ENCODE measurements at regions not wholly inside any gene's neighbourhood (a gene's known extent, or its start where the extent isn't known, plus 50 kb on each side); places are given as distances from the start of the nearest gene placed in this dataset.

GRCh38 chr1:106548726-106549125 lies 507.7 kb upstream of the PRMT6 start:
- DNase-seq (ENCODE audit: low read depth in 2 of 2), result no peak

- DNase-seq (ENCODE audit: low read depth in 2 of 2), result no peak
These were observed 502.2 kb upstream of the PRMT6 start for GRCh38 chr1:106554294-106554693.

DNA sequence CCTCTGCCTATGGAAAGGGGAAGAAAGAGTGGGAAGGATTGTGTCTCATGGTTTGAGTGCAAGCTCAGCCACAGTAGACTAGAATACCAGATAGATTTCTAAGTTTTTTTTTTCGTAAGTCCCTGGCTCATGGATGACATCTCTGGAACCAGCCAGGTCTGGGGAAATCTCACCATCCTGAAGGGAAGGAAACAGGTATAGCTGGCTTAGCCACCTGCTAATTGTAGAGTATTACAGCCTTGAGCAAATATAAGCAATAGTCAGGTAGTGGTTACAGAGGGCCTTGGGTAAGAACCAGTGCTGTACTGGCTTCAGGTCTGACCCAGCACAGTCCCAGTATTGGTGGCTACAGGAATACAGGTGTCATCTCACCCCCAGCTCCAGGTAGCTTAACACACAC lies 500.9 kb upstream of the PRMT6 start:
- no peak for DNase-seq (ENCODE audit: low read depth in 2 of 2)

GRCh38 chr1:106564192-106564591 lies 492.3 kb upstream of the PRMT6 start:
- DNase-seq (ENCODE audit: low read depth in 2 of 2), result no peak

- DNase-seq (ENCODE audit: low read depth in 2 of 2), result no peak
These were observed 488.1 kb upstream of the PRMT6 start for GRCh38 chr1:106568201-106568974.

GRCh38 chr1:106571109-106571508 lies 485.4 kb upstream of the PRMT6 start:
- DNase-seq (ENCODE audit: low read depth in 2 of 2), result no peak

- no peak for DNase-seq (ENCODE audit: low read depth in 2 of 2)
These were observed 472.4 kb upstream of the PRMT6 start for GRCh38 chr1:106584107-106584506.

DNA sequence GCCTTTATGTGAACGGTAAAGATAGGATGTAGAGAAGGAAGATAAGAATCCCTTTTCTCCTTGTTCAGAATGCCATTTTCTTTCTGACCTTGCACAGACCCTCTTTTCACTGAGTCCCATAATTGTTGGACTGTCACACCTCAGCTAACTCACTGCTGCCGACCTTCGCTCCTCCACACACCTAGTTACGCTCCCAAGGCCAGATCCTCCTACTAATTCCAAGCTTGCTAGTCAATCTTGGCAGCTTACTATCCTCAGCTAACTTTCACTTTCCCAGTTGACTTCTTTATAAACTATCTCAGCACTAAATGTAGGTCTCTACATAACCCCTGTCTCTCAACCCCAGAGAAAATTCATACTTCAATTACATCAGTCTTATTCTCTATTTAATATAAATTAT lies 471.8 kb upstream of the PRMT6 start:
- DNase-seq (ENCODE audit: low read depth in 2 of 2), result no peak

DNA sequence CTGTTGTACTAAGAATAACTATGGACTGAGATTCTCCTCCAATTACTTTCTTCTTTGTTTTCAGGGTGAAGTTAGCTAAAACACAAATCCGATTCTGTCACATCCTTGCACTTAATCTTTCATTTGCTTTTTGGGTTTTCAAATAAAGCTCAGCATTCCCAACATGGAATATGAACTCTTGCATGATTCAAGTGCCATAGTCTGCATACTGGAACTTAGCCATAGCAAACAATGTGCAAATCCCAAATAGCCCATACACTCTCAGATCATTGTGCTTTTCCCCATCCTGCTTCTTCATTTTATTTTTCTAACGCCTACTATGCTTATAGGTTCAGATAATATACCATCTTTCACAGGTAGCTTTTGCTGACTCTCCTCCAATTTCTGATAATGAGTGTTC lies 455.8 kb upstream of the PRMT6 start:
- no peak for DNase-seq (ENCODE audit: low read depth in 2 of 2)

DNA sequence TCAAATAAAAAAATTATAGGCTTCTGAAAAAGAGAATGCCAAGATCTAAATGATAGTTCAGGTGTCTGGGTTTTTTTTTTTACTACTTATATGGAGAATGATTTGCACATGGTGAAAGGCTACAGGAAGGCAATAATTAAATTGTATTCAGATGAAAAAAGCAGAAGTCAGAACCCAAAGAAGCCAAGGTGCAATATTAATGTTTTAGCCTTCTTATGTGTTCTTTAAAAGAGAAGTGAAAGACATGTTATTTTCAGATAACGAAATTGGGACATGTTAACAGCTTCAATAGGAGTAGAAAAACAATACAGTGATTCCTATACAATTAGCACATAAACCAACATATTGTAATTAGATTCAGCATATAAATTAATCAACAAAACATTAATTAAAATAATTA lies 452.9 kb upstream of the PRMT6 start:
- no peak for DNase-seq (ENCODE audit: low read depth in 2 of 2)

- no peak for DNase-seq (ENCODE audit: low read depth in 2 of 2)
These were observed 447.6 kb upstream of the PRMT6 start for GRCh38 chr1:106608841-106609240.

DNA sequence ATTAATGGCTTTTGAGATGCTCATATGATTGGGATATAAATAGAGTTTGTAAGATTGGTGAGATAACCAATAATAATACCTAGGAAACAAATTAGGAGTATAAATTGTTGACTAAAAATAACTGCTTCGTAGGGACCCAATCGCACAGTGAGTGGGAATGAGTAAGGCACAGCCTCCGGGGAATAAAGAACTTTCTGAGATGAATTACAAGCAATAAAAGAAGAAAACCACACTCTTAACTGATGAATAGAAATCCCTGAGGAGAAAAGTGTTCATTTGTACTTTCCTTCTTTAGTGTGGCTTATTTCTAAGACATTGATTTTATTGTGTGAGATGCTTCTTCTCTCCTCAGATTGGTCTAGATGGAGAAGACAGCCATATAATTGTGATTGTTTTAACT lies 443.4 kb upstream of the PRMT6 start:
- no peak for DNase-seq (ENCODE audit: low read depth in 2 of 2)

- DNase-seq (ENCODE audit: low read depth in 2 of 2), result no peak
These were observed 442.6 kb upstream of the PRMT6 start for GRCh38 chr1:106613861-106614260.

DNA sequence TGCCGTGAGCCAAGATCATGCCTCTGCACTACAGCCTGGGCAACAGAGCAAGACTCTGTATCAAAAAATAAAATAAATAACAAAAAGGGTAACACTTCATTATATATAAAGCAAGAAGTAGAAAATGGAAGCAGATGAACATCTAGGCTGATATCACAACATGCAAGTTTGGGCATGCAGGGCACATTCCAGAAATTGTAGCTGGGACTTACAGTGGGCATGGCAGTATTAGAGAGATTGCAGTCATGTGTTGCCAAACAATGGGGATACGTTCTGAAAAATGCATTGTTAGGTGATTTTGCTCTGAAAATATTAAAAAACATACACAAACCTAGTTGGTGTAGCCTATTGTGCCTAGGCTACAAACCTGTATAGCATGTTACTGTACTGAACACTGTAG lies 441.0 kb upstream of the PRMT6 start:
- no peak for DNase-seq (ENCODE audit: low read depth in 2 of 2)

DNA sequence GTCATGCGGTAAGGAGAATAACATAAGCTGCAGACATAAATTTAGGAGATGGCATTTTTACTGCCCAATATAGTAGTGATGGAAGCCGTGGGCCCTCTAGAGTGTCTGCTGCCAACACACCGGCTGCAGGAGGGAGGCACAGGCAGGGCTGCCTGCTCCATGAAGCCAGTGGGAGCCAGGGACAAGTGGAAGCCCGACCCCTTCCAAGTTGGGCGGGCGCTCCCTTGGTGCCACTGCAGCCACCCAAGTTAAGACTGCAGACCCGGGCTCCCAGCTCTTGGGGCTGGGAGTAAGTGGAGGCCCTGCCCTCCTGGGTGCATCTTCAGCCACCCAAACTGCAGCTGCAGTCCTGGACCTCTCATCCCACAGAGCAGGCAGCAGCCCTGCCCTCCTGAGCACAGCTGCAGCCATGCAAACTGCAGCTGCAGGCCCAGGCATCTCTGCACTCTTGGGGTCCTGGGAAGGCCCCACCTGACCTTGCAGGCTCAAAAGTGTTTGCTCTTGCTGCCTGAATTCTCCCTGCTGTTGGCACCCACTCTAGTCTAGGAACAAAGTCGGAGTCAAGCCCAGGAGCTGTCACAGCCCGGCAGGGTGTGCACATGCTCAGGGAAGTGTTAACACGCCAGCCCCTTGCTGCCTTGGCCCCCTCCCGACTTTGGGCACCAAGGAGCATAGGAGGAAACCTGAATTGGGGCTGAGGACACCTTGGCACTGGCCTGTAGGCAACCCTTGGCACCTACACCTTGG lies 437.2 kb upstream of the PRMT6 start:
- no peak for DNase-seq (ENCODE audit: low read depth in 2 of 2)

- no peak for DNase-seq (ENCODE audit: low read depth in 2 of 2)
These were observed 436.7 kb upstream of the PRMT6 start for GRCh38 chr1:106619827-106620134.

DNA sequence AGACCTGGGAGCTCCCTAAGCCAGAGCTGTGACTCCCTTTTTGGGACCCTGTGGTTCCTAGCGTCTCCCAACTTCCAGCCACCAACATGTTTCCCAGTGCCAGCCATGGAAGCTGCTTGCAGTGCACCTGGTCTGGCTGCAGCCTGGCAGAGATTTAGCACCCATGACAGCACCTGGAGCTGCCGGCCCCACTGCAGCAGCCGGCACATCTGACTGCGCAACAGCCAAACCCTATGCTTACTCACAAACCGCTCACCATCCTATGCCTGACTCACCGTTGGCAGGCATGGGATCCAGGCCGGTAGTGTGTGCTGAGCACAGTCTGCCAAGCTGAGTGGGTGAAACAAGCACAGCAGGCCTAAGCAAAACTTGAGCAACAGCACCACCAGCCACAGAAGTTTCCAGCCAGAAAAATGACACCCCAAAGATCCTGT lies 435.9 kb upstream of the PRMT6 start:
- DNase-seq (ENCODE audit: low read depth in 2 of 2), result no peak

DNA sequence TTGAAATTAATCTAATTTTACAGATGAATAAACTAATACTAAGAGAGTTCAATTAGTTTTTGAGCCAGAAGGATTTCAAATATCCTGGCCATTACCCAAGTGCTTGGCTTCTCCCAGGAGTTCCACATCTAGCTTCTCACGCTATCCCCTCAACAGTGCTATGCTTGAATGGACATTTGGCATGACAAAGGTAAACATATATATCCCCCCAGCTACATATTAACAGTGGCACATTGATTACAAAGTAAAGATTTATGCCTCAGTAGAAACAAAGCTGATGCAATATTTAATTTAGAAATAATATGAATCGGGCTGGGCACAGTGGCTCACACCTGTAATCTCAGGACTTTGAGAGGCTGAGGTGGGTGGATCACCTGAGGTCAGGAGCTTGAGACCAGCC lies 434.6 kb upstream of the PRMT6 start:
- no peak for DNase-seq (ENCODE audit: low read depth in 2 of 2)

GRCh38 chr1:106637566-106637965 lies 418.9 kb upstream of the PRMT6 start:
- no peak for DNase-seq (ENCODE audit: low read depth in 2 of 2)

DNA sequence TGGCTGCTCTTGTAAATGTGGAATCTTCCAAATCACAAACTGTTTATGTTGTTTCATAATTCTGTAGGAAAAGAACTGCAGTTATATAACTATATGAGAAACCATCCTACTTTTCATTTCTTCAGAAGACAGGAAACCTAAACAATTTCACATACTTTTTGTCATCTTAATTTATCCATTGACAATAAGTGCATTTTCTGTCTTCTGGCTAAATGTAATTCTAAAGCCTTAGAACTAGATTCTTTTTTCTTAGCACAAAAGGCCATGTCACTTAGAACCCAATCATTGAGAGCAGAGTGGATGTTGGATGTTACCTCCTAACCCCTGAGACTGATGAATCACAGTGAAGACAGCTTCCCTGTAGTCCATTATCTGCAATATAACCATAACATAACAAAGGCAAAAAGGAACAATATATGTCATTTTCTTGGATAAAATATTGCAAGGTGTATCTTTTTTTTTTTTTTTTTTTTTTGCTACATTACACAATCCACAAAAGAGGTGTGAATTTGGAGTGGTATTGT lies 410.2 kb upstream of the PRMT6 start:
- DNase-seq (ENCODE audit: low read depth in 2 of 2), result no peak

DNA sequence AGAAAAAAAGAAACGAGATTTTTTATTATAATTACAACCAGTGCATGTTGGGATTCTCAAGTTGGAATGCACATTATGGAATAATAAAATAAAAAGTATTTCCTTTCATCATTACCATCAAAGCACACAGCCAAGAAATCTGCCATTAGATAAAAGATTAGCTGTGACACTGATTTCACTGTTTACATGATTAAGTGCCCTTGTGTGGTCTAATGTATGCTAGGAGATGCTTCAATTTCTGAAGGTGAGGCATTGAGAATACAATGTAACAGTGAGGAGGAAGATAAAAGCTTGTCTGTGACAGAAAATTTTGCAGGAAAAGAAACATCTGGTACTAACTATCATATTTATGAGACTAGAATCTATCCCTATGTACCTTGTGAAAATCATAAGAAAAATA lies 409.7 kb upstream of the PRMT6 start:
- DNase-seq (ENCODE audit: low read depth in 2 of 2), result no peak

DNA sequence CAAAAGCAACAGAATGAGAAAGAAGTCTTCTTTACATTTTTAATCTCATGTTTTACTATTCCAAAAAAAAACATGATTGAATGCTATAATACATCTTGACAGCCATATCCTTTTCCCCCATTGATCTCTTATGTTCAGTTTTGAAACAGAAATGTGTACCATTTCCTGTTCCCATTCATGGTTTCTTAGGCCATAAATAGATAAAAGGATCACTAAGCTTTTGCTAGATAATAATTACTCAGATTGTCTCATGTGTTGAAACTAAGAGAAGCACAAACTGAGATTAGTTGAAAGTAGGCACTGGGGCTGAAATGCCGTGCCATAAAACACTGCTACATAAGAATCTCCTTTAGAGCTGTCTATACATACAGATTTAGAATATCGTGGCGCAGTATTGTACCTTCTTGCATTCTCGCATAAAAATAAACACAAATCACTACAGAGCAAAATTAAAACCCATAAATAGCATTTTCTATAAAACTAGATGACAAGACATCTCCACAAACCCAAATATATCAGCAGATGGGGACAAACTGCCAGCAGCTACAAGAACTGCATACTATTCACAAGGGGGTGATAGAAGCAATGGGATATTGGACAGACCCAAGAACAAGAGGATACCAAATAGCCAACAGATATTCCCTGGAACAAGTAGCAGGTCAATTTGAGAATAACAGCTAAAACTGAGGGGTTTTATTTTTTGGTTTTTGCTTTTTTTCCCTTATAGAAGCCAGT lies 405.3 kb upstream of the PRMT6 start:
- DNase-seq (ENCODE audit: low read depth in 2 of 2), result no peak

Measured in stimulated activated CD4-positive, alpha-beta T cell treated with anti-CD3 and anti-CD28 coated beads, Interleukin-4, amount 100 ng/mL, for 48 hours (primary cell).